ENCODE measurements at regions not wholly inside any gene's neighbourhood (a gene's known extent, or its start where the extent isn't known, plus 50 kb on each side); places are given as distances from the start of the nearest gene placed in this dataset.

GRCh38 chr22:26981541-26981940, 324.2 kb downstream of the MIAT start:
- H3K4me1 ChIP-seq (ENCODE audit: insufficient read depth, low read length), result peaks cover 9% of the 10 kb centered on the region
- FAIRE-seq (no peak), DNase-seq (ENCODE audit: low read depth) (no peak)
- H2AFZ ChIP-seq (ENCODE audit: low read depth, low read length), result no peak overlapping the region
- no peaks in the 10 kb centered on the region for H3K9me3 ChIP-seq (ENCODE audit: insufficient read depth, low read depth, low read length)
- H3K27me3 ChIP-seq (ENCODE audit: insufficient read depth, low read length), result peaks cover 34% of the 10 kb centered on the region
- Mint-ChIP-seq H3K27ac (ENCODE audit: unreplicated experiment) (no peak overlapping the region), H3K4me3 (ENCODE audit: unreplicated experiment) (no peak overlapping the region), H3K36me3 (ENCODE audit: low read depth, unreplicated experiment) (no peaks in the 10 kb centered on the region), H3K27me3 (ENCODE audit: low read depth, unreplicated experiment) (peaks cover 16% of the 10 kb centered on the region), H3K9me3 (ENCODE audit: unreplicated experiment) (no peaks in the 10 kb centered on the region), H3K4me1 (ENCODE audit: low read depth, unreplicated experiment) (peaks cover 5% of the 10 kb centered on the region)
- no peaks in the 10 kb centered on the region for H3K36me3 ChIP-seq (ENCODE audit: insufficient read depth, low read length)
- H3K79me2 ChIP-seq (ENCODE audit: insufficient read depth, low read length), result no peaks in the 10 kb centered on the region
- H4K20me1 ChIP-seq (ENCODE audit: insufficient read depth, low read length), result no peaks in the 10 kb centered on the region
- no peak overlapping the region for H3K9ac ChIP-seq (ENCODE audit: low read length)
- TF ChIP-seq CTCF (IDR thresholded peaks at IDR 0.05; ENCODE audit: insufficient read depth, low read depth, low read length), result no peak
- no peak for TF ChIP-seq EZH2 (IDR thresholded peaks at IDR 0.05; ENCODE audit: insufficient read depth, low read length)
- no peak overlapping the region for H3K4me2 ChIP-seq (ENCODE audit: low read length)
- H3K4me3 ChIP-seq (ENCODE audit: insufficient read depth, low read depth, low read length), result no peak overlapping the region
- no peak overlapping the region for H3K27ac ChIP-seq (ENCODE audit: low read depth, low read length)

- TF ChIP-seq EZH2 (IDR thresholded peaks at IDR 0.05; ENCODE audit: insufficient read depth, low read length), result no peak
- TF ChIP-seq CTCF (IDR thresholded peaks at IDR 0.05; ENCODE audit: insufficient read depth, low read depth, low read length), result no peak
- H3K36me3 ChIP-seq (ENCODE audit: insufficient read depth, low read length), result no peaks in the 10 kb centered on the region
- no peaks in the 10 kb centered on the region for H3K36me3 Mint-ChIP-seq (ENCODE audit: low read depth, unreplicated experiment)
- H3K4me3 ChIP-seq (ENCODE audit: insufficient read depth, low read depth, low read length), result no peak overlapping the region
- H3K4me3 Mint-ChIP-seq (ENCODE audit: unreplicated experiment), result no peak overlapping the region
- no peaks in the 10 kb centered on the region for H3K79me2 ChIP-seq (ENCODE audit: insufficient read depth, low read length)
- no peak overlapping the region for H3K27ac Mint-ChIP-seq (ENCODE audit: unreplicated experiment)
- no peak overlapping the region for H3K27ac ChIP-seq (ENCODE audit: low read depth, low read length)
- peaks cover 5% of the 10 kb centered on the region for H3K4me1 Mint-ChIP-seq (ENCODE audit: low read depth, unreplicated experiment)
- H3K4me2 ChIP-seq (ENCODE audit: low read length), result no peak overlapping the region
- DNase-seq (ENCODE audit: low read depth) (no peak), FAIRE-seq (no peak)
- peaks cover 11% of the 10 kb centered on the region for H3K27me3 Mint-ChIP-seq (ENCODE audit: low read depth, unreplicated experiment)
- no peaks in the 10 kb centered on the region for H4K20me1 ChIP-seq (ENCODE audit: insufficient read depth, low read length)
- H3K9me3 ChIP-seq (ENCODE audit: insufficient read depth, low read depth, low read length), result no peaks in the 10 kb centered on the region
- H2AFZ ChIP-seq (ENCODE audit: low read depth, low read length), result no peak overlapping the region
- H3K9me3 Mint-ChIP-seq (ENCODE audit: unreplicated experiment), result no peaks in the 10 kb centered on the region
- peaks cover 37% of the 10 kb centered on the region for H3K27me3 ChIP-seq (ENCODE audit: insufficient read depth, low read length)
- peaks cover 9% of the 10 kb centered on the region for H3K4me1 ChIP-seq (ENCODE audit: insufficient read depth, low read length)
- no peak overlapping the region for H3K9ac ChIP-seq (ENCODE audit: low read length)
Observed at GRCh38 chr22:26983311-26983710, 325.9 kb downstream of the MIAT start.

- peaks cover 5% of the 10 kb centered on the region for H3K4me1 Mint-ChIP-seq (ENCODE audit: low read depth, unreplicated experiment)
- no peak for DNase-seq (ENCODE audit: low read depth)
- H3K36me3 Mint-ChIP-seq (ENCODE audit: low read depth, unreplicated experiment), result no peaks in the 10 kb centered on the region
- no peaks in the 10 kb centered on the region for H3K79me2 ChIP-seq (ENCODE audit: insufficient read depth, low read length)
- H3K4me3 Mint-ChIP-seq (ENCODE audit: unreplicated experiment), result no peak overlapping the region
- no peaks in the 10 kb centered on the region for H4K20me1 ChIP-seq (ENCODE audit: insufficient read depth, low read length)
- no peaks in the 10 kb centered on the region for H3K9me3 ChIP-seq (ENCODE audit: insufficient read depth, low read depth, low read length)
- peaks cover 37% of the 10 kb centered on the region for H3K27me3 ChIP-seq (ENCODE audit: insufficient read depth, low read length)
- no peak overlapping the region for H3K27ac ChIP-seq (ENCODE audit: low read depth, low read length)
- no peaks in the 10 kb centered on the region for H3K36me3 ChIP-seq (ENCODE audit: insufficient read depth, low read length)
- TF ChIP-seq CTCF (IDR thresholded peaks at IDR 0.05; ENCODE audit: insufficient read depth, low read depth, low read length), result no peak
- TF ChIP-seq EZH2 (IDR thresholded peaks at IDR 0.05; ENCODE audit: insufficient read depth, low read length), result no peak
- no peak overlapping the region for H3K27ac Mint-ChIP-seq (ENCODE audit: unreplicated experiment)
- no peak overlapping the region for H3K4me2 ChIP-seq (ENCODE audit: low read length)
- H3K9me3 Mint-ChIP-seq (ENCODE audit: unreplicated experiment), result no peaks in the 10 kb centered on the region
- H3K27me3 Mint-ChIP-seq (ENCODE audit: low read depth, unreplicated experiment), result peaks cover 14% of the 10 kb centered on the region
- no peak for FAIRE-seq
- H3K9ac ChIP-seq (ENCODE audit: low read length), result no peak overlapping the region
- H3K4me3 ChIP-seq (ENCODE audit: insufficient read depth, low read depth, low read length), result no peak overlapping the region
- no peak overlapping the region for H2AFZ ChIP-seq (ENCODE audit: low read depth, low read length)
- peaks cover 9% of the 10 kb centered on the region for H3K4me1 ChIP-seq (ENCODE audit: insufficient read depth, low read length)
Observed at GRCh38 chr22:26985206-26985605, 327.8 kb downstream of the MIAT start.

All from astrocyte (in vitro differentiated cells and primary cell).